Prostate gland (tissue), 2 donors: ENCODE measurements at regions not wholly inside any gene's neighbourhood (a gene's known extent, or its start where the extent isn't known, plus 50 kb on each side); places are given as distances from the start of the nearest gene placed in this dataset.

Experiments
- DNase-seq: peaks from one replicate; pipeline ENCODE4 v3.0.0-alpha.2; 2019; ENCODE audit warnings: low spot score
- H3K27ac ChIP-seq, 2 donors: fragments of 200-600 bp; sonication (generic); 2 replicates each; pipeline ENCODE4 v1.5.1; 2017 to 2019
- H3K27me3 ChIP-seq: fragments of 200-600 bp; sonication (generic); replicated peaks from 2 replicates; pipeline ENCODE4 v1.5.1; 2019; ENCODE audit not compliant: insufficient read depth
- H3K36me3 ChIP-seq, 2 donors: fragments of 200-600 bp; sonication (generic); 1 replicate in 1 of 2; 2 replicates in 1 of 2; pipeline versions ENCODE4 v1.5.1 to v1.8.1; 2017 to 2019
- H3K4me1 ChIP-seq: fragments of 200-600 bp; sonication (generic); replicated peaks from 2 replicates; pipeline ENCODE4 v1.5.1; 2019
- H3K4me3 ChIP-seq, 2 donors: fragments of 200-600 bp; sonication (generic); 2 replicates each; pipeline ENCODE4 v1.5.1; 2017 to 2019
- H3K9me3 ChIP-seq: fragments of 200-600 bp; sonication (generic); 2 replicates; pipeline ENCODE4 v1.5.1; 2017
- CTCF ChIP-seq, 4 experiments: fragments of 200-600 bp in 2 of 4; fragments of 450-650 bp in 2 of 4; sonication (generic) in 2 of 4; IDR thresholded peaks; 1 replicate in 3 of 4; 2 replicates in 1 of 4; pipeline ENCODE4 v1.5.1; 2016 to 2019; ENCODE audit warnings: antibody characterized with exemption in 4 of 4, mild to moderate bottlenecking in 2 of 4, moderate library complexity in 2 of 4
- POLR2A ChIP-seq: fragments of 450-650 bp; IDR thresholded peaks from one replicate; pipeline ENCODE4 v1.6.1; 2016; ENCODE audit warnings: antibody characterized with exemption, mild to moderate bottlenecking
- POLR2AphosphoS5 ChIP-seq: sonication (generic); formaldehyde crosslinking; IDR thresholded peaks from one replicate; pipeline ENCODE4 v1.6.1; 2017; ENCODE audit warnings: antibody characterized with exemption
- WGBS: methylation state at CpG from one replicate; pipeline ENCODE4 v1.1.5; 2018; 5-methylcytosine and 5-hydroxymethylcytosine counted together
- intact Hi-C: fragments of 100-400 bp; cut with DNase I; formaldehyde crosslinking; loops from one replicate; pipeline ENCODE4 v1.14.2; 2022

- no peak for DNase-seq
- no peak overlapping the region for H3K27ac ChIP-seq
- no peaks in the 10 kb centered on the region for H3K9me3 ChIP-seq
- intact Hi-C loops: no loop called here
- H3K27me3 ChIP-seq: no peaks in the 10 kb centered on the region
- no peaks in the 10 kb centered on the region for H3K4me1 ChIP-seq
- WGBS: 75% methylated on average over 13 of the region's 14 CpGs
- no peaks in the 10 kb centered on the region for H3K36me3 ChIP-seq
- TF ChIP-seq POLR2A: no peak
- no peak for TF ChIP-seq POLR2AphosphoS5
- TF ChIP-seq CTCF (IDR thresholded peaks at IDR 0.05): no peak
- H3K4me3 ChIP-seq: no peak overlapping the region
These were observed 270.8 kb downstream of the BCOR start for GRCh38 chrX:39826813-39827543.

GRCh38 chrX:39827951-39828350, 269.8 kb downstream of the BCOR start:
- Histone ChIP-seq H3K9me3 (no peaks in the 10 kb centered on the region), H3K27me3 (no peaks in the 10 kb centered on the region), H3K27ac (no peak overlapping the region), H3K4me3 (no peak overlapping the region), H3K4me1 (no peaks in the 10 kb centered on the region), H3K36me3 (no peaks in the 10 kb centered on the region)
- intact Hi-C loops: no loop called here
- TF ChIP-seq POLR2A (no peak), CTCF (IDR thresholded peaks at IDR 0.05) (no peak), POLR2AphosphoS5 (no peak)
- 93% methylated on average over 14 of the region's 14 CpGs for WGBS
- no peak for DNase-seq

- intact Hi-C loops: no loop called here
- Histone ChIP-seq H3K4me3 (no peak overlapping the region), H3K27ac (no peak overlapping the region), H3K4me1 (no peaks in the 10 kb centered on the region), H3K9me3 (no peaks in the 10 kb centered on the region), H3K36me3 (no peaks in the 10 kb centered on the region), H3K27me3 (no peaks in the 10 kb centered on the region)
- TF ChIP-seq POLR2A (no peak), CTCF (IDR thresholded peaks at IDR 0.05) (no peak), POLR2AphosphoS5 (no peak)
- DNase-seq: no peak
These were observed 268.8 kb downstream of the BCOR start for GRCh38 chrX:39828971-39829370.

- H3K27ac ChIP-seq: peak overlapping the region in 1 of 2 donors; percentile 51
- no peaks in the 10 kb centered on the region for H3K9me3 ChIP-seq
- WGBS: no CpG with 5 or more reads among the region's 1 CpG
- H3K4me3 ChIP-seq: no peak overlapping the region
- H3K4me1 ChIP-seq: no peaks in the 10 kb centered on the region
- intact Hi-C loops: no loop called here
- TF ChIP-seq CTCF (IDR thresholded peaks at IDR 0.05): no peak
- TF ChIP-seq POLR2A: no peak
- no peak for TF ChIP-seq POLR2AphosphoS5
- no peaks in the 10 kb centered on the region for H3K36me3 ChIP-seq
- no peak for DNase-seq
- no peaks in the 10 kb centered on the region for H3K27me3 ChIP-seq
These were observed 267.8 kb downstream of the BCOR start for GRCh38 chrX:39829965-39830364.

GRCh38 chrX:39830414-39830813, 267.3 kb downstream of the BCOR start:
- no peaks in the 10 kb centered on the region for H3K36me3 ChIP-seq
- H3K9me3 ChIP-seq: no peaks in the 10 kb centered on the region
- 13% methylated on average over 2 of the region's 2 CpGs for WGBS
- intact Hi-C loops: no loop called here
- peak; percentile 13 for DNase-seq
- no peaks in the 10 kb centered on the region for H3K27me3 ChIP-seq
- H3K27ac ChIP-seq: peak overlapping the region in 1 of 2 donors; percentile 51
- no peaks in the 10 kb centered on the region for H3K4me1 ChIP-seq
- no peak overlapping the region for H3K4me3 ChIP-seq
- TF ChIP-seq POLR2A (no peak), POLR2AphosphoS5 (peak; percentile 67), CTCF (IDR thresholded peaks at IDR 0.05) (no peak)
